HCT116 (cell line): ENCODE measurements at regions not wholly inside any gene's neighbourhood (a gene's known extent, or its start where the extent isn't known, plus 50 kb on each side); places are given as distances from the start of the nearest gene placed in this dataset.

Experiments used
- ATAC-seq: fragments of 200-7000 bp; cut with Tn5 transposase; 2 replicates; pipeline ENCODE4 v1.9.1; 2020; ENCODE audit warnings: mild to moderate bottlenecking, moderate library complexity
- BruUV-seq: library from RNA; stranded (reverse); fragments of 400-500 nt; replicated peaks from 2 replicates; lab custom pipeline; 2021; lab: Mats Ljungman, UMichigan
- CTCF ChIA-PET: fragments of 300-600 bp; sonication (Branson Sonifier 250); formaldehyde crosslinking; loops from one replicate; lab custom pipeline; 2021; ENCODE audit warnings: antibody characterized with exemption; lab: Charles Lee
- POLR2A ChIA-PET: fragments of 300-600, 350-600 bp; sonication (Branson Sonifier 250); formaldehyde crosslinking; loops from one replicate; lab custom pipeline; 2021; ENCODE audit warnings: antibody characterized with exemption; lab: Charles Lee
- RAD21 ChIA-PET, 2 experiments: fragments of 300-600 bp; sonication (Branson Sonifier 250); formaldehyde crosslinking; loops; one replicate each; lab custom pipeline; 2023; ENCODE audit warnings: low total read pairs in 2 of 2; ENCODE audit not compliant: uncharacterized antibody in 2 of 2, unreplicated experiment in 2 of 2, low non-redundant PET in 1 of 2; lab: Charles Lee
- DNase-seq: peaks from one replicate; pipeline ENCODE4 v3.0.0-alpha.2; 2010; ENCODE audit warnings: low read depth, low spot score
- H2AFZ ChIP-seq: fragments of 200-600 bp; shearing (Covaris generic), sonication (generic); 2 replicates; pipeline ENCODE4 v1.6.1; 2017; ENCODE audit warnings: low read depth, mixed run types, mixed read lengths, antibody characterized with exemption, low read length; ENCODE audit not compliant: poor library complexity, severe bottlenecking
- H3K27ac ChIP-seq: 2 replicates; pipeline ENCODE4 v1.5.1; 2012; ENCODE audit warnings: low read depth, low read length
- H3K27me3 ChIP-seq: fragments of 200-600 bp; sonication (generic); 2 replicates; pipeline ENCODE4 v1.6.1; 2016; ENCODE audit warnings: mixed run types, low read length, mixed read lengths; ENCODE audit not compliant: insufficient read depth
- H3K36me3 ChIP-seq, 2 experiments: fragments of 200-500 bp in 1 of 2; fragments of 200-600 bp in 1 of 2; sonication (Bioruptor generic) in 1 of 2; sonication (generic) in 1 of 2; 2 replicates each; pipeline versions ENCODE4 v1.5.1 to v1.6.1; 2014 to 2016; ENCODE audit warnings: low read length in 2 of 2, inconsistent platforms in 1 of 2, mixed read lengths in 1 of 2, mixed run types in 1 of 2; ENCODE audit not compliant: insufficient read depth in 2 of 2, control insufficient read depth in 1 of 2
- H3K4me1 ChIP-seq, 2 experiments: fragments of 200-600 bp in 1 of 2; sonication (generic) in 1 of 2; 2 replicates each; pipeline versions ENCODE4 v1.5.1 to v1.6.1; 2012 to 2017; ENCODE audit warnings: low read length in 2 of 2, inconsistent platforms in 1 of 2, mild to moderate bottlenecking in 1 of 2, mixed read lengths in 1 of 2, mixed run types in 1 of 2, moderate library complexity in 1 of 2; ENCODE audit not compliant: insufficient read depth in 2 of 2, control insufficient read depth in 1 of 2
- H3K4me2 ChIP-seq: fragments of 200-600 bp; sonication (generic); 2 replicates; pipeline ENCODE4 v1.6.1; 2017; ENCODE audit warnings: mixed run types, low read length, mixed read lengths
- H3K4me3 ChIP-seq, 2 experiments: fragments of 200-600 bp in 1 of 2; sonication (generic) in 1 of 2; replicated peaks in 1 of 2; 2 replicates each; pipeline ENCODE4 v1.5.1; 2011 to 2016; ENCODE audit warnings: low read length in 2 of 2, control low read depth in 1 of 2, low read depth in 1 of 2, mild to moderate bottlenecking in 1 of 2, mixed read lengths in 1 of 2, mixed run types in 1 of 2
- H3K79me2 ChIP-seq: fragments of 200-600 bp; sonication (generic); 2 replicates; pipeline ENCODE4 v1.6.1; 2017; ENCODE audit warnings: mild to moderate bottlenecking, mixed run types, low read length, moderate library complexity, mixed read lengths; ENCODE audit not compliant: insufficient read depth
- H3K9ac ChIP-seq: fragments of 200-600 bp; sonication (generic); 2 replicates; pipeline ENCODE4 v1.6.1; 2016; ENCODE audit warnings: low read length, mixed read lengths
- H3K9me2 ChIP-seq: fragments of 200-600 bp; sonication (generic), shearing (Covaris generic); 2 replicates; pipeline ENCODE4 v1.6.1; 2017; ENCODE audit warnings: mixed run types, mild to moderate bottlenecking, moderate library complexity; ENCODE audit not compliant: insufficient read depth
- H3K9me3 ChIP-seq, 2 experiments: fragments of 200-500 bp in 1 of 2; fragments of 200-600 bp in 1 of 2; sonication (Bioruptor generic) in 1 of 2; sonication (generic) in 1 of 2; 2 replicates each; pipeline ENCODE4 v1.6.1; 2014 to 2017; ENCODE audit warnings: low read length in 2 of 2, mixed read lengths in 2 of 2, inconsistent platforms in 1 of 2, low read depth in 1 of 2, mild to moderate bottlenecking in 1 of 2, mixed run types in 1 of 2, moderate library complexity in 1 of 2; ENCODE audit not compliant: control insufficient read depth in 1 of 2, insufficient read depth in 1 of 2
- H4K20me1 ChIP-seq: fragments of 200-600 bp; sonication (generic), shearing (Covaris generic); 2 replicates; pipeline ENCODE4 v1.6.1; 2017; ENCODE audit warnings: mixed run types, mild to moderate bottlenecking, moderate library complexity; ENCODE audit not compliant: insufficient read depth
- CBX3 ChIP-seq: IDR thresholded peaks from 2 replicates; pipeline ENCODE4 v1.6.1; 2012; ENCODE audit warnings: low read depth
- CEBPB ChIP-seq: IDR thresholded peaks from 2 replicates; pipeline ENCODE4 v1.6.1; 2012; ENCODE audit warnings: low read depth
- EGR1 ChIP-seq: IDR thresholded peaks from 2 replicates; pipeline ENCODE4 v1.6.1; 2012; ENCODE audit warnings: low read depth
- ELF1 ChIP-seq: IDR thresholded peaks from 2 replicates; pipeline ENCODE4 v1.6.1; 2012; ENCODE audit warnings: low read depth, borderline replicate concordance
- EZH2 ChIP-seq: fragments of 200-600 bp; sonication (generic); IDR thresholded peaks from 2 replicates; pipeline ENCODE4 v1.6.1; 2017; ENCODE audit warnings: antibody characterized with exemption, mixed run types
- FOSL1 ChIP-seq: IDR thresholded peaks from 2 replicates; pipeline ENCODE4 v1.6.1; 2012; ENCODE audit warnings: low read depth
- JUND ChIP-seq: IDR thresholded peaks from 2 replicates; pipeline ENCODE4 v1.6.1; 2012
- MAX ChIP-seq: IDR thresholded peaks from 2 replicates; pipeline ENCODE4 v1.6.1; 2012
- POLR2A ChIP-seq: IDR thresholded peaks from 2 replicates; pipeline ENCODE4 v1.7.0; 2011; ENCODE audit warnings: borderline replicate concordance; ENCODE audit not compliant: insufficient read depth, insufficient read length; ENCODE audit errors: extremely low read depth
- POLR2AphosphoS5 ChIP-seq: IDR thresholded peaks from 2 replicates; pipeline ENCODE4 v1.6.1; 2011; ENCODE audit warnings: mild to moderate bottlenecking, low read depth, low read length, moderate library complexity
- RAD21 ChIP-seq: IDR thresholded peaks from 2 replicates; pipeline ENCODE4 v1.6.1; 2012; ENCODE audit warnings: low read depth, mild to moderate bottlenecking
- REST ChIP-seq: IDR thresholded peaks from 2 replicates; pipeline ENCODE4 v1.6.1; 2012; ENCODE audit warnings: low read depth
- SP1 ChIP-seq: IDR thresholded peaks from 2 replicates; pipeline ENCODE4 v1.6.1; 2012; ENCODE audit warnings: low read depth
- SRF ChIP-seq: IDR thresholded peaks from 2 replicates; pipeline ENCODE4 v1.6.1; 2012; ENCODE audit warnings: low read depth
- TCF7L2 ChIP-seq: IDR thresholded peaks from 2 replicates; pipeline ENCODE4 v1.7.0; 2011; ENCODE audit warnings: borderline replicate concordance, inconsistent platforms; ENCODE audit not compliant: insufficient read depth, insufficient read length; ENCODE audit errors: extremely low read depth
- YY1 ChIP-seq: IDR thresholded peaks from 2 replicates; pipeline ENCODE4 v1.6.1; 2011; ENCODE audit warnings: low read length, low read depth, moderate library complexity, mild to moderate bottlenecking; ENCODE audit not compliant: insufficient replicate concordance; ENCODE audit errors: extremely low read depth
- ZFX ChIP-seq: fragments of 450-650 bp; IDR thresholded peaks from 2 replicates; pipeline ENCODE4 v1.6.1; 2017
- ZNF274 ChIP-seq: fragments of 200-500 bp; sonication (Bioruptor generic); IDR thresholded peaks from 2 replicates; pipeline ENCODE4 v1.6.1; 2014; ENCODE audit warnings: mild to moderate bottlenecking, low read depth, low read length, inconsistent platforms
- intact Hi-C: fragments of 100-400 bp; cut with micrococcal nuclease; formaldehyde crosslinking; loops from 2 replicates; pipeline ENCODE4 v1.10.0; 2022

- H4K20me1 ChIP-seq = no peaks in the 10 kb centered on the region
- no peaks in the 10 kb centered on the region for H3K79me2 ChIP-seq
- TF ChIP-seq SP1 = no peak
- no peak for TF ChIP-seq ZFX
- TF ChIP-seq SRF = no peak
- TF ChIP-seq CBX3 = no peak
- TF ChIP-seq EGR1 = no peak
- TF ChIP-seq CEBPB = no peak
- no peak for TF ChIP-seq ZNF274
- TF ChIP-seq FOSL1 = no peak
- no peak for TF ChIP-seq POLR2AphosphoS5
- no peak for TF ChIP-seq POLR2A
- no peak for TF ChIP-seq YY1
- no peak for TF ChIP-seq ELF1
- TF ChIP-seq MAX = no peak
- no peak for TF ChIP-seq JUND
- no peak for TF ChIP-seq TCF7L2
- TF ChIP-seq RAD21 = no peak
- no peak for TF ChIP-seq REST
- no peak for TF ChIP-seq EZH2
- no peaks in the 10 kb centered on the region for H3K27me3 ChIP-seq
- POLR2A ChIA-PET = no interaction called here
- H3K27ac ChIP-seq = no peak overlapping the region
- H3K4me2 ChIP-seq = no peak overlapping the region
- H3K4me3 ChIP-seq = no peak overlapping the region
- BruUV-seq = no TSS peak
- no peaks in the 10 kb centered on the region for H3K36me3 ChIP-seq
- peaks cover 6 to 25% of the 10 kb centered on the region in 2 experiments; a peak in 2 of 4 replicates for H3K9me3 ChIP-seq
- H3K4me1 ChIP-seq = no peaks in the 10 kb centered on the region
- no peak overlapping the region for H3K9ac ChIP-seq
- ATAC-seq = no peak
- RAD21 ChIA-PET = no interaction called here
- CTCF ChIA-PET = no interaction called here
- no peaks in the 10 kb centered on the region for H3K9me2 ChIP-seq
- intact Hi-C loops = no loop called here
- H2AFZ ChIP-seq = no peak overlapping the region
- no peak for DNase-seq
Measured at GRCh38 chr7:153886506-153887441, 165.4 kb upstream of the DPP6 start.
